CD14-positive monocyte (primary cell): ENCODE measurements at regions not wholly inside any gene's neighbourhood (a gene's known extent, or its start where the extent isn't known, plus 50 kb on each side); places are given as distances from the start of the nearest gene placed in this dataset.

Experiments
- DNase-seq, 3 donors: peaks; one replicate each; pipeline ENCODE4 v3.0.0-alpha.2; 2011 to 2022
- H2AFZ ChIP-seq: 2 replicates; pipeline ENCODE4 v1.6.0; 2012; ENCODE audit warnings: mild to moderate bottlenecking, low read depth, low read length, inconsistent platforms; ENCODE audit not compliant: insufficient read depth, poor library complexity, severe bottlenecking
- H3K27ac ChIP-seq, 2 donors: 1 replicate in 1 of 2; 2 replicates in 1 of 2; pipeline ENCODE4 v1.5.1; 2012 to 2013; ENCODE audit warnings: low read length in 2 of 2, control low read depth in 1 of 2, inconsistent platforms in 1 of 2, low read depth in 1 of 2, mild to moderate bottlenecking in 1 of 2
- H3K27me3 ChIP-seq, 2 donors: one replicate each; pipeline versions ENCODE4 v1.6.0 to v1.6.1; 2011 to 2013; ENCODE audit warnings: low read length in 2 of 2; ENCODE audit not compliant: control insufficient read depth in 2 of 2, insufficient read depth in 2 of 2
- H3K36me3 ChIP-seq, 2 donors: replicated peaks in 1 of 2; 1 replicate in 1 of 2; 2 replicates in 1 of 2; pipeline versions ENCODE4 v1.5.1 to v1.6.1; 2012 to 2013; ENCODE audit warnings: low read length in 2 of 2, control low read depth in 1 of 2, inconsistent platforms in 1 of 2, mild to moderate bottlenecking in 1 of 2; ENCODE audit not compliant: insufficient read depth in 2 of 2, control insufficient read depth in 1 of 2
- H3K4me1 ChIP-seq, 2 donors: 1 replicate in 1 of 2; 2 replicates in 1 of 2; pipeline versions ENCODE4 v1.5.1 to v1.6.1; 2012 to 2013; ENCODE audit warnings: low read length in 2 of 2, control low read depth in 1 of 2, inconsistent platforms in 1 of 2, mild to moderate bottlenecking in 1 of 2, moderate library complexity in 1 of 2; ENCODE audit not compliant: insufficient read depth in 2 of 2, control insufficient read depth in 1 of 2
- H3K4me2 ChIP-seq: replicated peaks from 2 replicates; pipeline ENCODE3; 2012; ENCODE audit warnings: low read length, moderate library complexity, mild to moderate bottlenecking; ENCODE audit not compliant: poor library complexity, severe bottlenecking; ENCODE audit errors: extremely low read depth
- H3K4me3 ChIP-seq, 3 experiments: fragments of 200-600 bp in 1 of 3; sonication (generic) in 1 of 3; replicated peaks in 1 of 3; 1 replicate in 2 of 3; 2 replicates in 1 of 3; pipeline ENCODE4 v1.5.1; 2011 to 2013; ENCODE audit warnings: low read length in 3 of 3, mild to moderate bottlenecking in 3 of 3, control low read depth in 2 of 3, low read depth in 2 of 3, inconsistent platforms in 1 of 3, moderate library complexity in 1 of 3
- H3K79me2 ChIP-seq: 2 replicates; pipeline ENCODE4 v1.6.0; 2012; ENCODE audit warnings: mild to moderate bottlenecking, control low read depth, inconsistent platforms, low read length, moderate library complexity; ENCODE audit not compliant: insufficient read depth
- H3K9ac ChIP-seq: 2 replicates; pipeline ENCODE4 v1.6.0; 2017; ENCODE audit warnings: low read length, mild to moderate bottlenecking; ENCODE audit not compliant: insufficient read depth, poor library complexity, severe bottlenecking
- H3K9me3 ChIP-seq, 2 donors: replicated peaks in 1 of 2; 1 replicate in 1 of 2; 2 replicates in 1 of 2; pipeline versions ENCODE4 v1.5.1 to v1.6.1; 2012 to 2013; ENCODE audit warnings: low read length in 2 of 2, control low read depth in 1 of 2; ENCODE audit not compliant: control insufficient read depth in 1 of 2, insufficient read depth in 1 of 2
- H4K20me1 ChIP-seq: 2 replicates; pipeline ENCODE4 v1.6.0; 2012; ENCODE audit warnings: mild to moderate bottlenecking, low read length, control low read depth, moderate library complexity; ENCODE audit not compliant: insufficient read depth
- H3K27ac Mint-ChIP-seq, 7 donors: one replicate each; pipeline ENCODE4 v1.8.0; 2020; ENCODE audit warnings: mild to moderate bottlenecking in 7 of 7, mixed read lengths in 7 of 7, moderate library complexity in 6 of 7, inconsistent platforms in 2 of 7
- H3K27me3 Mint-ChIP-seq, 3 donors: one replicate each; pipeline ENCODE4 v1.8.0; 2021 to 2022; ENCODE audit warnings: low read depth in 3 of 3, mild to moderate bottlenecking in 3 of 3, mixed read lengths in 3 of 3, moderate library complexity in 3 of 3, inconsistent platforms in 1 of 3
- H3K36me3 Mint-ChIP-seq, 2 donors: one replicate each; pipeline ENCODE4 v1.8.0; 2020; ENCODE audit warnings: mixed read lengths in 2 of 2, inconsistent platforms in 1 of 2, mild to moderate bottlenecking in 1 of 2
- H3K4me1 Mint-ChIP-seq: one replicate; pipeline ENCODE4 v1.8.0; 2020; ENCODE audit warnings: mild to moderate bottlenecking, mixed read lengths
- H3K4me3 Mint-ChIP-seq, 2 donors: one replicate each; pipeline ENCODE4 v1.8.0; 2020; ENCODE audit warnings: mild to moderate bottlenecking in 2 of 2, mixed read lengths in 2 of 2, moderate library complexity in 1 of 2
- H3K9me3 Mint-ChIP-seq, 7 donors: one replicate each; pipeline ENCODE4 v1.8.0; 2020 to 2022; ENCODE audit warnings: mixed read lengths in 7 of 7, mild to moderate bottlenecking in 6 of 7, moderate library complexity in 6 of 7, inconsistent platforms in 2 of 7
- CTCF ChIP-seq: fragments of 200-600 bp; IDR thresholded peaks from one replicate; pipeline ENCODE4 v1.8.0; 2022; ENCODE audit warnings: antibody characterized with exemption, mild to moderate bottlenecking
- WGBS: methylation state at CpG from one replicate; pipeline ENCODE4 v1.1.5; 2013; ENCODE audit warnings: missing lambda C conversion rate; ENCODE audit not compliant: insufficient coverage; 5-methylcytosine and 5-hydroxymethylcytosine counted together
- intact Hi-C, 2 donors: fragments of 100-400 bp; cut with micrococcal nuclease; formaldehyde crosslinking; loops; one replicate each; pipeline versions ENCODE4 v1.15.0 to v1.15.1; 2023

- H3K9me3 Mint-ChIP-seq: no peaks in the 10 kb centered on the region
These were observed 669.2 kb upstream of the ACO1 start for GRCh38 chr9:31715250-31715649.

GRCh38 chr9:31719262-31719661 is 665.2 kb upstream of the ACO1 start:
- H4K20me1 ChIP-seq: no peaks in the 10 kb centered on the region
- peaks cover 0 to 2% (median 0%) of the 10 kb centered on the region in 7 donors for H3K9me3 Mint-ChIP-seq
- no peak overlapping the region for H3K4me2 ChIP-seq
- intact Hi-C loops: no loop called here
- no peaks in the 10 kb centered on the region for H3K4me1 ChIP-seq
- H3K79me2 ChIP-seq: no peaks in the 10 kb centered on the region
- H3K9me3 ChIP-seq: no peaks in the 10 kb centered on the region
- H2AFZ ChIP-seq: no peak overlapping the region
- H3K27me3 Mint-ChIP-seq: no peaks in the 10 kb centered on the region
- no peak overlapping the region for H3K4me3 ChIP-seq
- H3K36me3 Mint-ChIP-seq: no peaks in the 10 kb centered on the region
- no peaks in the 10 kb centered on the region for H3K27me3 ChIP-seq
- H3K4me3 Mint-ChIP-seq: no peak overlapping the region
- no peaks in the 10 kb centered on the region for H3K4me1 Mint-ChIP-seq
- TF ChIP-seq CTCF: no peak
- DNase-seq: no peak
- H3K27ac Mint-ChIP-seq: no peak overlapping the region
- no peaks in the 10 kb centered on the region for H3K36me3 ChIP-seq
- 80% methylated on average over 1 of the region's 4 CpGs for WGBS
- no peak overlapping the region for H3K9ac ChIP-seq
- H3K27ac ChIP-seq: no peak overlapping the region

More at GRCh38 chr9:31715250-31715649, 669.2 kb upstream of the ACO1 start:
- DNase-seq: no peak
- no peaks in the 10 kb centered on the region for H3K27me3 ChIP-seq
- no peak overlapping the region for H3K4me2 ChIP-seq
- H3K36me3 ChIP-seq: no peaks in the 10 kb centered on the region
- H3K79me2 ChIP-seq: no peaks in the 10 kb centered on the region
- Mint-ChIP-seq H3K36me3 (no peaks in the 10 kb centered on the region), H3K4me1 (no peaks in the 10 kb centered on the region), H3K4me3 (no peak overlapping the region), H3K27ac (no peak overlapping the region), H3K27me3 (no peaks in the 10 kb centered on the region)
- no peak overlapping the region for H3K4me3 ChIP-seq
- no peaks in the 10 kb centered on the region for H3K9me3 ChIP-seq
- no peak overlapping the region for H2AFZ ChIP-seq
- intact Hi-C loops: no loop called here
- no peak overlapping the region for H3K9ac ChIP-seq
- no peaks in the 10 kb centered on the region for H4K20me1 ChIP-seq
- no peak for TF ChIP-seq CTCF
- no peaks in the 10 kb centered on the region for H3K4me1 ChIP-seq
- H3K27ac ChIP-seq: no peak overlapping the region
- 100% methylated on average over 2 of the region's 4 CpGs for WGBS
